Testis (tissue), 2 donors: ENCODE measurements at regions not wholly inside any gene's neighbourhood (a gene's known extent, or its start where the extent isn't known, plus 50 kb on each side); places are given as distances from the start of the nearest gene placed in this dataset.

ENCODE experiments used
- POLR2A ChIP-seq: fragments of 450-650 bp; IDR thresholded peaks from one replicate; pipeline ENCODE4 v1.6.1; 2017; ENCODE audit warnings: antibody characterized with exemption, mild to moderate bottlenecking, moderate library complexity
- TF ChIP-seq, protein P1 (sequence below), 3 experiments: fragments of 450-650 bp in 2 of 3; fragments of 200-600 bp in 1 of 3; sonication (generic) in 1 of 3; IDR thresholded peaks; one replicate each; pipeline ENCODE4 v1.5.1; 2016 to 2019; ENCODE audit warnings: antibody characterized with exemption in 3 of 3, mild to moderate bottlenecking in 2 of 3, moderate library complexity in 1 of 3

DNA sequence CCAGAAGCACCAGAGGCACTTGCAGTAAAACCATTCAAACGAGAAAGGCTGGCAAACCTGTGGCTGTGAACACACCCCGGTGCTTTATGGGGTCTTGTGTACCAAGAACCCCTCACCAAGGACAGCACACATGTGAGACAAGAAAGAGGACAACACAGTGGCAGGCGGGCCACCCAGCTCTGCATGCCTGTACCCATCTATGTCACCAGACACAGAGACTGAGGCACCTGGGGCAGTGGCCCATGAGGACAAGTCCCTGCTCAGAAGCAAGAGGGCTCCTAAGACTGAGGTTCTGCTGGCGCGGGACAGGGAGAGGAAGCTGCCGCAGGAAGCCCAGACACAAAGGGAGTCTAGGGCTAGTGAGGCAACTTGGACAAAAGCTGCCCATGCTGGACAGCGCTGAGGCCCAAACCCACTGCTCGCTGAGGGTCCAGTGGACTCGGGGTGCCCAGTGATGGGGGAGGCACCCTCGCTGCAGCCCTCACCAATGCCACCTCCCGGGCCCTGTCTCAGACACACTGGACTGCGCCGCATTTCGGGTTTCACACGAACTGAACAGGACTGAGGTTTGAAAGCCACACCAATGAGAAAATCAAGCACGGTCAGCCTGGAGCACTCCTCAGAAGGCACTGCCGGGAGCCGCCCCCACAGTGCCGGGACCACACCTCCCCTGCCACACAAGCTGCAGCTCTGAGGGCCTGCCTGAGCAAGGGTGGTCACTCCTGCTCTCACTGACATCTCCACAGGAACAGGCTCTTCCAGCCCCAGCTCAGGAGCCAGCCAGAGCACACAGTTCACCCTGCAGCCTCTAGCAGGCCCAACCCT, 232.7 kb downstream of the TUBA3C start:
- TF ChIP-seq, protein P1, sequence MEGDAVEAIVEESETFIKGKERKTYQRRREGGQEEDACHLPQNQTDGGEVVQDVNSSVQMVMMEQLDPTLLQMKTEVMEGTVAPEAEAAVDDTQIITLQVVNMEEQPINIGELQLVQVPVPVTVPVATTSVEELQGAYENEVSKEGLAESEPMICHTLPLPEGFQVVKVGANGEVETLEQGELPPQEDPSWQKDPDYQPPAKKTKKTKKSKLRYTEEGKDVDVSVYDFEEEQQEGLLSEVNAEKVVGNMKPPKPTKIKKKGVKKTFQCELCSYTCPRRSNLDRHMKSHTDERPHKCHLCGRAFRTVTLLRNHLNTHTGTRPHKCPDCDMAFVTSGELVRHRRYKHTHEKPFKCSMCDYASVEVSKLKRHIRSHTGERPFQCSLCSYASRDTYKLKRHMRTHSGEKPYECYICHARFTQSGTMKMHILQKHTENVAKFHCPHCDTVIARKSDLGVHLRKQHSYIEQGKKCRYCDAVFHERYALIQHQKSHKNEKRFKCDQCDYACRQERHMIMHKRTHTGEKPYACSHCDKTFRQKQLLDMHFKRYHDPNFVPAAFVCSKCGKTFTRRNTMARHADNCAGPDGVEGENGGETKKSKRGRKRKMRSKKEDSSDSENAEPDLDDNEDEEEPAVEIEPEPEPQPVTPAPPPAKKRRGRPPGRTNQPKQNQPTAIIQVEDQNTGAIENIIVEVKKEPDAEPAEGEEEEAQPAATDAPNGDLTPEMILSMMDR (IDR thresholded peaks at IDR 0.05): no peak
- no peak for TF ChIP-seq POLR2A
